Erythroblast (primary cell): ENCODE measurements at regions not wholly inside any gene's neighbourhood (a gene's known extent, or its start where the extent isn't known, plus 50 kb on each side); places are given as distances from the start of the nearest gene placed in this dataset.

Experiments
- GATA1 ChIP-seq: IDR thresholded peaks from 2 replicates; pipeline ENCODE4 v1.6.1; 2011; ENCODE audit warnings: low read depth, mild to moderate bottlenecking, control low read depth, low read length, moderate library complexity
- POLR2A ChIP-seq: IDR thresholded peaks from 2 replicates; pipeline ENCODE4 v1.6.1; 2011; ENCODE audit warnings: mild to moderate bottlenecking, low read length

GRCh38 chr15:39202641-39203040 is 378.2 kb upstream of the THBS1 start:
- TF ChIP-seq POLR2A (no peak), GATA1 (no peak)
